ENCODE measurements at regions not wholly inside any gene's neighbourhood (a gene's known extent, or its start where the extent isn't known, plus 50 kb on each side); places are given as distances from the start of the nearest gene placed in this dataset.

GRCh38 chr10:15997313-15997712 lies 137.0 kb upstream of the MINDY3 start:
- TF ChIP-seq TSHZ2 (CRISPR knock-in tag; IDR thresholded peaks at IDR 0.05) (no peak), ARNTL (CRISPR knock-in tag; IDR thresholded peaks at IDR 0.05; ENCODE audit: borderline replicate concordance, low read depth) (no peak), BACH2 (CRISPR knock-in tag; IDR thresholded peaks at IDR 0.05; ENCODE audit: borderline replicate concordance) (no peak), ZNF8 (CRISPR knock-in tag; IDR thresholded peaks at IDR 0.05) (no peak), OSR1 (CRISPR knock-in tag; IDR thresholded peaks at IDR 0.05) (no peak), SNAI2 (CRISPR knock-in tag; IDR thresholded peaks at IDR 0.05) (no peak), ZNF565 (CRISPR knock-in tag; conservative IDR thresholded peaks at IDR 0.05; ENCODE audit: low read depth) (no peak), CSDC2 (CRISPR knock-in tag; IDR thresholded peaks at IDR 0.05) (no peak), ISL1 (CRISPR knock-in tag; IDR thresholded peaks at IDR 0.05) (no peak), CSRNP3 (CRISPR knock-in tag; IDR thresholded peaks at IDR 0.05) (no peak), ZFP30 (CRISPR knock-in tag; IDR thresholded peaks at IDR 0.05) (no peak)
